Osteoblast (primary cell): ENCODE measurements at regions not wholly inside any gene's neighbourhood (a gene's known extent, or its start where the extent isn't known, plus 50 kb on each side); places are given as distances from the start of the nearest gene placed in this dataset.
A peak's percentile ranks its signal among the peaks of the same experiment; 100 is the strongest.

Experiments used
- DNase-seq: peaks from one replicate; pipeline ENCODE4 v3.0.0; 2011; ENCODE audit warnings: low spot score, mixed read lengths; ENCODE audit not compliant: insufficient read length; ENCODE audit errors: missing footprints
- H2AFZ ChIP-seq: 2 replicates; pipeline ENCODE4 v1.6.0; 2011; ENCODE audit warnings: mild to moderate bottlenecking, low read length
- H3K27ac ChIP-seq: 2 replicates; pipeline ENCODE4 v1.5.1; 2011; ENCODE audit warnings: mild to moderate bottlenecking, low read depth, low read length, moderate library complexity
- H3K27me3 ChIP-seq: 2 replicates; pipeline ENCODE4 v1.6.0; 2012; ENCODE audit warnings: mild to moderate bottlenecking, control low read depth, inconsistent platforms, low read length, moderate library complexity; ENCODE audit not compliant: insufficient read depth
- H3K36me3 ChIP-seq: 2 replicates; pipeline ENCODE4 v1.5.1; 2011; ENCODE audit warnings: mild to moderate bottlenecking, low read length, control low read depth, moderate library complexity; ENCODE audit not compliant: insufficient read depth
- H3K4me1 ChIP-seq: 2 replicates; pipeline ENCODE4 v1.5.1; 2011; ENCODE audit warnings: mild to moderate bottlenecking, low read length, control low read depth, moderate library complexity; ENCODE audit not compliant: insufficient read depth
- H3K4me2 ChIP-seq: 2 replicates; pipeline ENCODE4 v1.6.0; 2011; ENCODE audit warnings: mild to moderate bottlenecking, low read length; ENCODE audit not compliant: insufficient read depth
- H3K4me3 ChIP-seq: fragments of 200-600 bp; sonication (generic); 3 replicates; pipeline ENCODE4 v1.5.1; 2012; ENCODE audit warnings: mild to moderate bottlenecking, low read length, inconsistent platforms; ENCODE audit not compliant: insufficient read depth
- H3K79me2 ChIP-seq: 2 replicates; pipeline ENCODE4 v1.6.0; 2012; ENCODE audit warnings: mild to moderate bottlenecking, low read length, control low read depth, inconsistent platforms; ENCODE audit not compliant: insufficient read depth
- H3K9me3 ChIP-seq: 2 replicates; pipeline ENCODE4 v1.5.1; 2011; ENCODE audit warnings: low read depth, low read length, control low read depth
- H4K20me1 ChIP-seq: 2 replicates; pipeline ENCODE4 v1.6.0; 2012; ENCODE audit warnings: mild to moderate bottlenecking, low read length, control low read depth; ENCODE audit not compliant: insufficient read depth
- CTCF ChIP-seq: IDR thresholded peaks from 2 replicates; pipeline ENCODE4 v1.5.1; 2011; ENCODE audit warnings: mild to moderate bottlenecking, low read depth, low read length, moderate library complexity; ENCODE audit errors: extremely low read depth

DNA sequence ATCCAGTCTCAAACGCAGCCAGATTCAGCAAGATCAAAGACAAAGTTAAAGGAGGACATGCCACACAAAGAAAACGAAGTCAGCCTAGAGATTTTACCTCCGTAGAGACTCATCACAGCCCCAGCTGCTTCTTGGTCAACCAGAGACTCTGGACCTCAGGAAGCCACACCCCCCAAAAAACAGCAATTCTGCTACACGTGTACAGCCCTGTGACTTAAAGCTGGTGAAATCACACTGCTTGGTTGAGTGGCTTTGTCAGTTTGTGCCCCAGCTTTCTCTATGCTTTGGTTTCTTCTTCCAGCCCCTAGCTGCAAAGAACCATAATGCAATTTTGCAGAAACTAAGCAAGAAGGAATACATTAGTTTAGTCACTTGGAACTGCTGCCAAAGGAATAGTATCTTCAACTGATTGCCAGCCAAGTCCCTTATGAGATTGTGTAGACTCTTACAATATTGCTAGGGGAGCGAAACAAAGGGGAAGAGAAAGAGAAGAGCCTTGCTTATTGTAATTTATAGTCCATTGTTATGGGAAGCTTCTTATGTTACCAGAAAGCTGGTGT, 158.8 kb upstream of the ZNF462 start:
- TF ChIP-seq CTCF: peak; percentile 31
- H3K4me3 ChIP-seq: no peak overlapping the region
- no peak overlapping the region for H3K27ac ChIP-seq
- H3K79me2 ChIP-seq: no peaks in the 10 kb centered on the region
- DNase-seq: no peak
- H4K20me1 ChIP-seq: no peaks in the 10 kb centered on the region
- H3K4me2 ChIP-seq: peak overlapping the region; percentile 7
- no peaks in the 10 kb centered on the region for H3K36me3 ChIP-seq
- no peaks in the 10 kb centered on the region for H3K27me3 ChIP-seq
- H3K9me3 ChIP-seq: no peaks in the 10 kb centered on the region
- H3K4me1 ChIP-seq: peaks cover 12% of the 10 kb centered on the region
- no peak overlapping the region for H2AFZ ChIP-seq

- no peak for TF ChIP-seq CTCF
- Histone ChIP-seq H2AFZ (no peak overlapping the region), H3K27ac (no peak overlapping the region), H4K20me1 (no peaks in the 10 kb centered on the region), H3K9me3 (no peaks in the 10 kb centered on the region), H3K36me3 (no peaks in the 10 kb centered on the region), H3K79me2 (no peaks in the 10 kb centered on the region), H3K4me2 (peak overlapping the region; percentile 30), H3K4me3 (no peak overlapping the region), H3K27me3 (no peaks in the 10 kb centered on the region), H3K4me1 (peaks cover 12% of the 10 kb centered on the region)
- DNase-seq: no peak
Observed at GRCh38 chr9:106707291-106707690, 155.7 kb upstream of the ZNF462 start.

GRCh38 chr9:106707738-106708474, 155.1 kb upstream of the ZNF462 start:
- no peaks in the 10 kb centered on the region for H4K20me1 ChIP-seq
- no peaks in the 10 kb centered on the region for H3K36me3 ChIP-seq
- peak overlapping the region; percentile 8 for H3K27ac ChIP-seq
- H3K27me3 ChIP-seq: no peaks in the 10 kb centered on the region
- peak overlapping the region; percentile 30 for H3K4me2 ChIP-seq
- no peak for TF ChIP-seq CTCF
- no peak for DNase-seq
- H3K79me2 ChIP-seq: no peaks in the 10 kb centered on the region
- H3K9me3 ChIP-seq: no peaks in the 10 kb centered on the region
- H3K4me3 ChIP-seq: no peak overlapping the region
- H3K4me1 ChIP-seq: peaks cover 12% of the 10 kb centered on the region
- no peak overlapping the region for H2AFZ ChIP-seq

GRCh38 chr9:106708475-106709146, 154.4 kb upstream of the ZNF462 start:
- Histone ChIP-seq H4K20me1 (no peaks in the 10 kb centered on the region), H3K9me3 (no peaks in the 10 kb centered on the region), H3K4me3 (no peak overlapping the region), H3K27me3 (no peaks in the 10 kb centered on the region), H3K79me2 (no peaks in the 10 kb centered on the region), H2AFZ (no peak overlapping the region), H3K4me2 (peak overlapping the region; percentile 30), H3K36me3 (no peaks in the 10 kb centered on the region), H3K27ac (no peak overlapping the region), H3K4me1 (peaks cover 12% of the 10 kb centered on the region)
- no peak for TF ChIP-seq CTCF
- DNase-seq: no peak
